ENCODE measurements at regions not wholly inside any gene's neighbourhood (a gene's known extent, or its start where the extent isn't known, plus 50 kb on each side); places are given as distances from the start of the nearest gene placed in this dataset.
A peak's percentile ranks its signal among the peaks of the same experiment; 100 is the strongest.
"Not testable (repeated sequence)": the region's sequence is repeated elsewhere in the genome, so short reads cannot be mapped to it uniquely, and the experiment has no call there.

DNA sequence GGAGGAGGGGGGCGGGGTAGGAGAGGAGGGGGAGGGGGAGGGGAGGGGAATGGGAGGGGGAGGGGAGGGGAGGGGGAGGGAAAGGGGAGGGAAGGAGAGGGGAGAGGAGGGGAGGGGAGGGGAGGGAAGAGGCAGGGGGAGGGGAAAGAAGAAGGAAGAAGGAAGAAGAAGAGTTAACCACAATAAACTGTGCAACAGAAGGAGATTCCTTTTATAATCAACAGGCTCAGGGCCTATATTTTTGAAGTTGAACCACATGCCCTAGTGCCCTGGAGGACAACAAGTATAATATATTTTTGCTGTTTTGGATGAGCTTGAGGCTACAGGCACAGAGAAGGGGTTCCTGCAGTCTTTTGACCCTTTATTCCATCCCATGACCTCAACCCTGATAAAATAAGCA, 228.2 kb upstream of the IRF2BP2 start:
- peak; percentile 55 for DNase-seq

DNA sequence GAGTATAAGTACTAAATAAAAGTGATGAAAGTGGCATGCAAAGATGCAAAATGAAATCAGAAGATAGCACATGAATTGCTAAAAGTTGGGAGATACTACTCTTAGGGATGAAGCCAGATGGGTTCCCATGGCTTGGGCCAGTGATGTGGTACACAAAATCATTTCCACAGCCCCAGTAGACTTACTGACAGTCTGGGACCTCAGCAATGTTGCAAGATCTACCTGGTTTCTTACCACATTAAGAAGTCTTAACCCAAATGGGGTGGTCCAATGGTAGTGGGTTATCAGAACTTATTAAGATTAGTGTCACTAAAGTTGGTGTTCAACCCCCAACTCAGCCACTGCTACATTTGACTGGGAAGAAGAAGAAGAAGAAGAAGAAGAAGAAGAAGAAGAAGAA, 227.7 kb upstream of the IRF2BP2 start:
- no peak for DNase-seq

DNA sequence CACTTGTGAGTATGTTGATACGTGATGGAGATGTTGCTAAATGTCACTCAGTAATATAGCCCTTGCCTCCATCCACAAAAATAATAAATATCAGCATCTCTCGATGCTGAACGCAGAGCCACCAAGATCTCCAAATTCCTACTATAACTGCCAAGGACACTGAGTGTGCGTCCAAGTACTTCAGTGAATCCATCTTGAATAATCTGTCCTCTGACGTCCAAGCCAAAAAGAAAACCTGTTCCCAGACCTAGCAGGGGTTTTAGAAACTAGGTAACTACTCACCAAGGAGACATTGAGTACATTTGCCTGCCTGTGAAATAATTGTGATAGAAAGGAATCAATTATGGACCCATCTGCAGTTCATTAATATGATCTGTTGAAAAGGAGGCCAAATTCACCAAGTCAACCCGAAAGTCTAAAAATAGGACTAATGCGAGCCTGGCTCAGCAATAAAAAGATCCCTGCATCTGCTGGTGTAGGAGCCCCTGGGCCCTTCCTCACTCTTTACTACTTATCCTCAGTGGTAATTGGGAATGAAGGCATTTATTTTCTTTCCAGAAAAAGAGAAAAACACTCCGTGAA, 226.9 kb upstream of the IRF2BP2 start:
- no peak for DNase-seq

DNA sequence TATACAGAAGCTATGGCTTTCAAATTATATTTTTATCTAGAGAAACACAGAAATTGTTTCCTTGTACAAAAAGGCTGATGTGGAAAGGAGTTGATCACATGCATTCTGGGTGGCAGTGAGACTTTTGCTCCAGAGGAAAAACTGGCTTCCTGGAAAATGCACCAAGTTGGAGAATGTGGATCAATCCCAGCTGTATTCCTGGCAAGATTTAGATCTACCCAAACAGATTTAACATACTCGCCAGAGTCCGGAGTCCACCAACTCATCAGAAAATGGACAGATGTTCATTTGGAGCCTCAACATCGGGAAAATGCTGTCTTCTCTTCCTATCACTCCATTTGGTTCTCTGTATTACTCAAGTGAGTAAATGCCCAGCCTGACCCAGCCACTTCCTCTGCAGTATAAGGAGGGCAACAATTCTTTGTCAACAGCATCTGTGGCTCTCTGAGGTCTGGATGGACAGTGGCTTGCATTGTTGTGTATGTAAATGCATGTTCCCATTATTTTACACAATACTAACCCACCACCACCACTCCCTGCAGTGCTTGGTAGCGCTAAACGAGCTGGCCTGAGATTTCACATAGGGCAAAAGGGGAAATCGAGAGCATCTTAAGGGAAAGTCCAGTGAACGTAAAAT, 226.2 kb upstream of the IRF2BP2 start:
- no peak for DNase-seq

DNA sequence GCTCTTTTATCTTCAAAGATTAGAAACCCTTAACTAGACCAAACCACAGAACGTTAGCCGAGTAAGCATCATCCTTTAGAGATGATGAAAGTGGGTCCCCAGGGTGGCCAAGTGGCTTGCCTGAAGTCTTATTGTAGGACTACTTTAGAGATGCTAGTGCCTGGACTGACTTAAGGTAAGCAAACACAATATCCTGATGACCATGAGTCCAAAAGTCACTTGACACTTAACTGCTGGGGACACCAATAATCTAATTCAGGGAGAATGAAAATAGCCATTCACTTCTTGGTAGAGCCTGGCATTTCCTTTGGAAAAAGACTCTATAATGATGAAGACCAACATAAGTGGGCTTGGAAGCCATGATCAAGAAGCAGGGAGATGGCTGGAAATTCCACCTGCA, 225.3 kb upstream of the IRF2BP2 start:
- no peak for DNase-seq

DNA sequence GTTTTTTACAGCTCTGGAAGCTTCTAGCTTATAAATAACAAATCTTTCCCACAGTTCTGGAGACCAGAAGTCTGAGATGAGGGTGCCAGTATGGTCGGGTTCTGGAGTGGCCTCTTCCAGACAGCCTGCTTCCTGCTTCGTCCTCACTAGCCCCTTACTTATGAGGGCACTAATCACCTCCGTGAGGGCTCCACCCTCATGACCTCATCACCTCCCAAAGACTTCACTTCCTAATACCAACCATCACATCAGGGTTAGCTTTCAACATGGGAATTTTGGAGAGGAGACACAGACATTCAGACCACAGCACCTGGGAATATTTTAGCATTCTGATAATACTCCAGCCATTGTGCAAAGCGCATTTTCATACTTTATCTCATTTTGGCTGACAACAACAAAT, 223.7 kb upstream of the IRF2BP2 start:
- no peak for DNase-seq

DNA sequence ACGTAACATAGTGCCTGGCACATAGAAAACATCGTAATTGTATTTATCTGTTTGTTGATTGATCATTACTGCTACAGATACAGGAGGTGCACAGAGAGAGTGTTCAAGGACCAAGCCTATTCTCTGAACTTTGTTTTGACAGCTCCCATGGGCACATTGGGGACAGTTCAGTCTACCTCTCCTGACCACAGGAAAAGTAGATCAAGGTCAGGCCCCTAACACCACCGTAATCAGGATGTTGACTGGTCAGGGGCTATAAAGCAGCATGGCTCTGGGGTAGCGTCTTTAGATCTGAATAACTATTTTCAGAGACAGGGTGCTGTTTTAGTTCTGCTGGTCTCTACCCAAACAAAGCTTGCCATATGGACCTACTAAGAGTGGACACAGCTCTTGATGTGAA, 223.1 kb upstream of the IRF2BP2 start:
- no peak for DNase-seq

DNA sequence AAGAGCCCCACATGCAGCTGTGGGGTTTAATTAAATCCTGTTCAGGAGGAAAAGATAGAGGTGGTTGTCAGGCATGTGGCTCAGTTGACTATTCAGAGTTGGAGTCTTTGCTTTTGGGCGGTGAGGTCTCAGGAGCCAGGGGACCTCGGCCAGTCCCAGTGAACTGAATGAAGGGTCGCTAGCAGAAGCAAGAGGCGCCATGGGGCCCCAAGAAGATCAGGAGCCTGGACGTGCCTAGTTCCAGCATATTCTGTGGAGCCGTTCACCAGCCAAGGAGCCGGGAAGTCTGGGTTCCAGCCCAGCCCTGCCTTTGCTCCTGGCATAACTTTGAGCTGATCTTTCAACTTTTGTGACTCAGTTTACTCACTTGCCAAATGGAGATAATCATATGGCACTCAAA, 217.7 kb upstream of the IRF2BP2 start:
- DNase-seq = no peak

DNA sequence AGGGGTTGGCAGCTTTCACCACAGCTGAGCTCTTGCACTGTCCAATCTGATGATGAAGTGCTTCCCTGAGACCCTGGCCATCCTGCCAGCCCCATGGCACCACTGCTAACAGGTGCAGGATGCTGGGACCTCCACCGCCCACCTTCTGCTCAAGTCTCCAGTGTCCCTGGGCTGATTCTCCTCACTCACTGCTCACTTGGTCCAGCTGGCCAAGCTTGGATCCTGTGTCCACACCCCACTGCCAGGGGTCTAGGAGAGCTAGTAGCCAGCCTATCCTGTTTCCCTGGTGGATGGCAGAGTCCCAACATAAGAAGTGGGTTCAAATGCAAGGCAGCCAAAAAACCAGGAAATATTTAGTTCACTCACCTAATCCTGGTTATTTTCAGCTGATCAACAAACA, 217.2 kb upstream of the IRF2BP2 start:
- DNase-seq = no peak

DNA sequence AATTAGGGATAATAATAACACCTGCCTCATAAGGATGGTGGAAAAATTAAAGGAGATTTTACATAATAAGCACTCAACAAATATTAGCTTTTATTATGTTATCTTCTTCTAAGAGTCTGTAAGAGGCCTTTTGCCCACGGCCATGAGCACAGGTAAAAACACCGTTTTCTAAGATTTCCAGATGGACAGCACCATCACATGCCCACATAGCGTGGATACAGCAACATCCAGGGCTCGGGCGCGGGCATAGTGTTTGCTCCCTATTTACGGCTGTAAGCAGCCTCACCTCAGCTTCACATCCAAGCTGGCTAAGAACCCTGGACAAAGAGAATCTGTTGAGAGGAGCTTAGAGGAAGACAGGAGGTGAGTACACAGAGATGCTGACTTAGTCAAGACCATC, 216.4 kb upstream of the IRF2BP2 start:
- DNase-seq = no peak

DNA sequence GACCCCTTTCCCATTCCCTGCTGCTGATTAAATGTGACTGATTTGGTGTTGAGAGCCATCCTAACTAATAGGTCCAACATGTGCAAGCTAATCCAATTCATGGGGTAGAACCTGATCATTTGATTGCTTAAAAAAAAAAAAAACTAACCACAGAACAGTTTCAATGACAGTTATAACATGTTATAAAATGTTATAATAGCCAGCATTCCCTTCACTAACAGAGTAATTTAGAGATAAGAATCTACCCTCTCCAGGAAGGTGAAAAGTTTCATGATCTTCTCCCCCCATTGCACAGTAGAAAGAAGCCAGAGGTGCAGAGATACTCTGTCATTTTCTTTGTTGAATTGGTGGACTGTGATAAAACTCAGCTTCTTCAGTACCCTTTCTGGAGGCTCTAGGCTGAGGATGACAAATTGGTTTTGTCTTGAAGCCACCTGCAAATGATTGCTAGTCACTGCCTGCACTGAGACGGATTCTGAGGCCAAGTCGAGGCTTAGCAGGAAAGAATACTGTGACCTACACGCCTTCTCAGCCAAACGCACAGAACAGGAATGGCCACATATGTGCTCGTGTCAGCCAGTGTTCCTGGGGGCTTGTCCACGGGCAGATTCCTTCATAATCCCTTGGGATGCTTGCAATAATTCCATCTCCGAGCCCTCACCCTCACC, 215.7 kb upstream of the IRF2BP2 start:
- DNase-seq = no peak

DNA sequence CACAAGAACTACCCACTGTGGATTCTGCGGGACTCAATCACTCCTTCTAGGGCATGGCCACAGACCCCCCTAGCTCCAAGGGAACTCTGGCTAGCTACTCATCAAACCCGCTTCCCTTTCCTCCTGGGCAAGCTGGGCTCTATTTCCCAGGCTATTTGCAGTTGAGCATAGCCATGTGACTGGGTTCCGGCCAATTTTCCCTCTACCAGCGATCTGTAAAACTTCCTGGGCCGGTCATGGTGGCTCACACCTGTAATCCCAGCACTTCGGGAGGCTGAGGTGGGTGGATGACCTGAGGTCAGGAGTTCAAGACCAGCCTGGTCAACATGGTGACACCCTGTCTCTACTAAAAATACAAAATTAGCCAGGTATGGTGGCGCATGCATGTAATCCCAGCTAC, 214.9 kb upstream of the IRF2BP2 start:
- not testable (repeated sequence) for DNase-seq

DNA sequence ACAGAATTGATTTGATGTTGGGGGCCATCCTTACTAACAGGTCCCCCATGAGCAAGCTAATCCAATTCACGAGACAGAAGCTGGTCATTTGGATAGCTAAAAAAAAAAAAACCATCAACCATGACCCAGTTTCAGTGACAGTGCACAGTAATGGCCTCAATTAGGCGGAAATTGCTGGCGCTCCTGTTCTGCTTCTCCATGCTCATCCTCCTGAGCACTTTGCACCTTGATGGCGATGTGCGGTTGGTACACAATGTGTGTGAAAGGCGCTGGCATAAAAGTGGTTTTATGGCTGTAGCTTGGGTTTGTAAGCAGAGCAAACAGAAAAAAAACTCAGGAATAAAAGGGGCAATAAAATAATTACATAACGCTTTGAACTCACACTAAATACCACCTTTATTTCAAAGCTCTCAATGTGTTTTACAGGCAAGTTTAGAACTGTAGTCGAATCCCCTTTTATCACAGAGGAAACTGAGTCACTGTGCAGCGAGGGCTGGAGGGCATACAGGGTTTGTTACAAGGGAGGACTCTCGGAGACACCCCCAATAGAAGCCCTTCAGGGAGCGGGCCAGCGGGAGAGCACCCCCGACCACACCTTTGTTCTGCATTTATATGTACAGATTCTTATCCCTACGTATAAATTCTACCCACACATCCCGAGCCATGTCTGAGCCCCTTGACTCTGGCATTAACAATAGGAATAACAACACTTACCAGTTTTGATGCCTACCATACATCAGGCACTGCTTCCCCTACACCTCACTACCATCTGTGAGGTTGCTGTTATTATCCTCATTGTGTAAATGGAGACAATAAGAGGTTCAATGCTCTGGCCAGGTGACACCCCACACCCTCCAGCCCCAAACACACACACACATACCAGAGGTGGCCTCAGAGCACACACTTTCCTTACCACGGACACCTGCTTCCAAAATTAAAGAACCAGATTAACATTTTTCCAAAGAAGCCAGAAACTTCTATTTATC, 213.5 kb upstream of the IRF2BP2 start:
- DNase-seq = no peak

DNA sequence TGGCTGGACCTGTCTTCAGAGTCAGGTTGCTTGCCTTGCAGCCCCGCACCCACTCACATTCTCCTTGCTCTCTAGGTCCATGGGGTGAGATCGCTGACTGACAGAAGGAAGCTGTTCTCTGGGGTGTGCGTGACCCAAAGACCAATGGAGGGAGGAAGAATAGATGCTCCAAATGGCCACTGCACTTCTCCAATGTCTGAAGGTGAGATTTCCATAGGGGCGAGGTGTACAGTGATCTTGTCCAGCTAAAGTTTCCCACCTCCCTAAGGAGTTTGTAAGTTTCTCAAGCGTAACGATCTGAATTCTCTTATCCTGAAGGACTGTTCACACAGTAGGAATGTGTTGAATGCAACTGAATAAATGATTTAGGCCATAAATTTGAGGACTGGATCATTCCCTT, 211.9 kb upstream of the IRF2BP2 start:
- DNase-seq = no peak

DNA sequence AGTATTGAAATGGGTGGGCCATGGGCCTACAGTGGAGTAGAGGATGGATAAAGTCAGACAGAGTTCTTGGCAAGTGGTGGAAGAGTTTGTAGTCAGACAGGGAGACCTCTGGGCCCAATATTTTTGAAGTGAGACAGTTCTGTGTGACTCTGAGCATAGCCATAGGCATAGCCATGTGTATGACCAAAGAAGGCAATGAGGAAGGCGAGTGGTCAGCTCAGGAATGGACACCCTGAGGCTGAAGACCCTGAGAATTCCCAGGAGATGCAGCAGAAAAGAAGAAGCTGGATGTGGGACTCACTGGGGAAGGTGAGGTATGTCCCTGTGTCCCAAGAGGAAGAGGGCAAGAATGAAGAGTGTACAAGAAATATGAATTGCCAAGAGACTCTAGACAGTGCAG, 210.6 kb upstream of the IRF2BP2 start:
- DNase-seq = no peak

DNA sequence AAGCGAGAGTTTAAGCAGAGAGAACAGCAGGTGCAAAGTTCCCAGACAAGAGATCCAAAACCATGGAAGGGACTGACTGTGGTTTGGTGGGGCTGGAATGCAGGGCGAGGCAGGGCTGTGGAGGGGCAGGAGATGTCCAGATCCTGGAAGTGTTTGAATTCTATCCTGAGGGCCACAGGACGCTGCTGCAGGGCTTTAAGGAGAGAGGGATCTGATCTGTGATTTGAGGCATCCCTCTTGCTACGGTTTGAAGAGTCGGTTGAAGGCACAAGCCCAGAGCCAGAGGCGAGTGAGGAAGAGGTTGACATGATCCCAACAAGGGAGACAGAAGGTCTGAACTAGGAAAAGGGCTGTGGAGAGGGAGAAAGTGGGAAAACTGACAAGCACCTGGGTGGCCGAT, 209.9 kb upstream of the IRF2BP2 start:
- not testable (repeated sequence) for DNase-seq

DNA sequence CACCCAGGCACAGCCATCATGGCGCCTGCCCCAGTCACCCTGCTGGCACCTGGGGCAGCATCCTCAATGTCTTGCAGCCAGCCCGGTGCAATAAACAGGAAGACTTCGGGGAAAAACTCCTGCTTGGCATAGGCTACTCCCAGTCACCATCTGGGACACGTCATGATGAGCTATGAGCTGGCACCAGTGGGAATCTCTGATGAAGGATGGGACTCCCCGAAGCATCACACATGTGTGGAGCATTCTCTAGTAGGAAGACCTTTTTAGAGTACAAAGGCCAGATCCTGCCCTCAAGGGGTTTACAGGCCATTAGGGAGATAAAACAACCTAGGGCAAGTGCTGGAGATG, 208.0 kb upstream of the IRF2BP2 start:
- not testable (repeated sequence) for DNase-seq

DNA sequence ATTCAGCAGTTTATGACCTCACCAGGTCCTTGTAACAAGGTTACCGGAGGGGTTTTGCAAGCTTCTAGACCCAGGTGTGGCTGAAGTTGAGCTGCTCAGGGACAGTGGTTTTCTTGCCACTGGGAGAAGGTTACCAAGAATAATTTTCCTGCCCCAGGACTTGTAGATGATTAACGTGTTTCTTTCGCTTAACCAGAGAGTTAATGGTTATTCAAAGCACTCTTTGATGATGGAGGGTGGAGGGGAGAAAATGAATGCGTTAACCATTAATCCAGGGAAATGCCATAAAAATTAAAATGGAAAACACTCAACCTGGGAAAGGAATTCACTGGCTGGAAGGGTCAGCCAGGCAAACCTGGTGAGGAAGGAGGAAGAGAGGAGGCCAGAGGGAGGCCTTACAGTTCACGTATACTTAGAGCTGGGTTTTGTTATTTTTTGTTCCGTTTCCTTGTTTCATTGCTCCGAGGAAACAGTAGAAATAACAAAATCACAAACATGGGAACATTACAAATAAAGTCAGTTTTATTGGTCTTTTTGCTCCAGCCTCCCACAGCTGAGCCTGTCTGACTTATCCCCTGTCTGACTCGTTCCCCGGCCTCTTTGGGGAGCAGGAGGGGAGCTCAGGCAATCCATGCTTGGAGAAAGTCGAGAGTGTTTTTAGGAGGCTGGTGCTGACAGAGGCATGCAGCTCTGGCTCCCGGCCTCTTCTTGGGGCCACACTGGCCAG, 207.5 kb upstream of the IRF2BP2 start:
- DNase-seq = not testable (repeated sequence)

DNA sequence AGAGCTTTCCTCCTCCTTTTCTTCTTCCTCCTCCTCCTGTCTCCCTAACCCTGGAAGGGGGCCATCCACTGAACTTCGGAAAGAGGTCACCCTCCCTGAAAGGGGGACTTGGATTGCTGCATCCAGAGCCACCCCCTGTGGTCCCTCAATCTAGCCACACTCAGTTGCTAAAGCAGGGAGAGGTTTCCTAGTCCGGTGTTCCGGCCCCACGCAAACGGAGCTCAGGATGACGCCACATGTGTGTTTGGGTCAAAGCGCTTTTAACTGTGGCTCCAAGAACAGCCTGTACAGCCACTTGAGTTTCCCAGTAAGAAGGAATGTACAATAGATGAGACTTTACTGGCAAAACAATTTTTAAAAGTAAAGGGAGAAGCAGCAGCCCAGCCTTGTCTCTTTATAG, 206.9 kb upstream of the IRF2BP2 start:
- not testable (repeated sequence) for DNase-seq

DNA sequence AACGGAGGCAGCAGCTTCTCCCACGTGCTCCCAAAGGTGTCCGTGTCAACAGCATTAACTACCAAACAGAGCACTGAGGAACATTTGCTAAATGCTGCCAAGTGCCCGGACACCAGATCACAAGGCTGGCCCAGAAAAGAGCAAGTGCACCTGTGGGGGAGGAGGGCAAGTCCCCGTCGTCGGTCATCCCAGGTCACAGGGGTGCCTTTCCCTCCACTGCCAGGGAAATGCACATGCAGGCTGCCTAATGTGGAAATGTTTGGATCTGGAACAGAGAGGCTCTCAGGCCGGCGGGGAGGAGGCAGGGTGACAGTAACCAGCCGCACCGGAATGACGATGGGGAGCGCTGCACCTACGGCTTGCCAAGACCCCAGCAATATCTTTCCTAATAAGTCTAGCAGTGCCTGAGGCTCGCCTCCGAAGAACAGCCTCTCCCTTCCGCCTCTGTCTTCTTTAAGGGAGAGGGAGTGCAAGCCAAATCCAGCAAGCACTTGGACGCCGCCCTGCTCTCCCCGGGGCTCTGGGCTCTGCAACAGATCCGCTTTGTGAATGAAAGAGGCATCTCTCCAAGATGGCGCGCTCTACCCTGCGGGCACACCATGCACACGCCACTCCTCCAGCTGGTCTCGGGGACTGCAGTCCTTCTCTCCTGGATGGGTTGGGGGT, 206.3 kb upstream of the IRF2BP2 start:
- DNase-seq = not testable (repeated sequence)

DNA sequence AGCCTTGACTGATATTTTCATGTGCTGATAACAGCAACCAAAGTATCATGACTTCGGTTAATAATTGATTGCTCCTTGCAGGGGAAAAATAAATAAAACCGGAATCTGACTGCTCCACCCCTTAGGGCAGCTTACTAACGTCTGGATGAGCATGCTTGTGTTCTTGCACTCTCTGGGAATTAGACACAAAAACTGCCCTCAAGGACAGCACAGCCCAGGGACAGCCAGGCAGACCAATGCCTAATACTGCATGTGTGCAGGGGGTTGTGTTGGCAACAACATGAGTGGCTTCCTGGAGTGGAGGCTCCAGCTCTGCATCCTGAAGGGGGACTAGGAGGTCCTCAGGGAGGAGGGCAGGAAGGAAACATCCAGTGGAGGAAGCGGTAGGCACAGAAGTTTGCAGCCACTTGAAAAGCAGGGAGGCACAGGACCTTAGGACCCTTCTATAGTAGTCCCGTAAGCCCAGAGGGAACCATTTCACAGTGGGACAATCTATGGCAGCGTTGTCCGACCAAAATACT, 205.4 kb upstream of the IRF2BP2 start:
- DNase-seq = not testable (repeated sequence)

DNA sequence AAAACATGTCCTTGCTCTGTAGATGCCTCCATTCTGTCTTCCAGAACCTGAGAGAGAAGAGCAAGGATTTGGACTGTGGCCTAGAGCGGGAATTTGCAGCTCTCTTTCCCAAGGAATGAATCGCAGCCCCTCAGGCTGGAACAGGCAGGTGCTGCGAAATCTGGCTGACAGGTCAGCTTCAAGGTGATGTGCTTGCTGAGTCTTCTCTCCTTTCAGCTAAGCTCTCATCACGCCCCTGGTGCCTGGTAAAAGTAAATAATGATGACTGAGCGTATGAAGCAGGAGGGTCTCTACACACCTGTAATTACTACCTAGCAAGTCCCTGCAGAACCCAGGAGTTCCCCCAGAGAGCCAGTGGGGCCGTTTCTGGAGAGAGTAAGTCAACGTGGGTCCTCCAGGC, 204.3 kb upstream of the IRF2BP2 start:
- not testable (repeated sequence) for DNase-seq

Data from SIG-M5 (cell line).